Endothelial cell of umbilical vein (primary cell): ENCODE measurements at regions not wholly inside any gene's neighbourhood (a gene's known extent, or its start where the extent isn't known, plus 50 kb on each side); places are given as distances from the start of the nearest gene placed in this dataset.

Experiments
- BruUV-seq: library from RNA; stranded (reverse); fragments of 400-500 nt; replicated peaks from 2 replicates; lab custom pipeline; 2021; lab: Mats Ljungman, UMichigan
- CTCF ChIA-PET: fragments of 300-600, 350-600 bp; sonication (Branson Sonifier 250); formaldehyde crosslinking; loops from one replicate; lab custom pipeline; 2021; ENCODE audit warnings: antibody characterized with exemption, inconsistent platforms; lab: Charles Lee
- POLR2A ChIA-PET: fragments of 300-600, 350-600 bp; sonication (Branson Sonifier 250); formaldehyde crosslinking; loops from one replicate; lab custom pipeline; 2021; ENCODE audit warnings: antibody characterized with exemption, inconsistent platforms; lab: Charles Lee
- DNase-seq: peaks from one replicate; pipeline ENCODE4 v3.0.0-alpha.2; 2011; ENCODE audit warnings: low read depth, low spot score
- FAIRE-seq: peaks from 2 replicates; lab custom pipeline; 2011; peaks lifted over from hg19 to GRCh38; lab: Jason Lieb, UNC
- H2AFZ ChIP-seq: 2 replicates; pipeline ENCODE4 v1.6.0; 2012; ENCODE audit warnings: low read depth, low read length, control low read depth, inconsistent platforms
- H3K27ac ChIP-seq: 2 replicates; pipeline ENCODE4 v1.5.1; 2011; ENCODE audit warnings: low read depth, mild to moderate bottlenecking, control low read depth, low read length, moderate library complexity; ENCODE audit not compliant: insufficient read depth
- H3K27me3 ChIP-seq, 2 experiments: 2 replicates each; pipeline versions ENCODE4 v1.6.0 to v1.6.1; 2011; ENCODE audit warnings: low read length in 2 of 2, mixed read lengths in 1 of 2; ENCODE audit not compliant: control insufficient read depth in 2 of 2, insufficient read depth in 2 of 2
- H3K36me3 ChIP-seq, 2 experiments: 2 replicates in 1 of 2; 3 replicates in 1 of 2; pipeline ENCODE4 v1.5.1; 2011; ENCODE audit warnings: low read length in 2 of 2, mild to moderate bottlenecking in 1 of 2, moderate library complexity in 1 of 2; ENCODE audit not compliant: control insufficient read depth in 2 of 2, insufficient read depth in 2 of 2; ENCODE audit errors: extremely low read depth in 1 of 2
- H3K4me1 ChIP-seq: 3 replicates; pipeline ENCODE4 v1.5.1; 2011; ENCODE audit warnings: mild to moderate bottlenecking, low read length; ENCODE audit not compliant: control insufficient read depth, insufficient read depth; ENCODE audit errors: extremely low read depth
- H3K4me2 ChIP-seq: 2 replicates; pipeline ENCODE4 v1.6.1; 2011; ENCODE audit warnings: low read length, control low read depth, mixed read lengths; ENCODE audit not compliant: insufficient read depth
- H3K4me3 ChIP-seq, 3 experiments: fragments of 200-600 bp in 1 of 3; sonication (generic), shearing (Covaris generic) in 1 of 3; replicated peaks in 1 of 3; 2 replicates each; pipeline ENCODE4 v1.5.1; 2011 to 2016; ENCODE audit warnings: control low read depth in 3 of 3, low read length in 3 of 3, mild to moderate bottlenecking in 2 of 3, inconsistent platforms in 1 of 3, low read depth in 1 of 3, moderate library complexity in 1 of 3; ENCODE audit not compliant: insufficient read depth in 1 of 3
- H3K79me2 ChIP-seq: 2 replicates; pipeline ENCODE4 v1.6.0; 2012; ENCODE audit warnings: low read length, inconsistent platforms; ENCODE audit not compliant: control insufficient read depth, insufficient read depth
- H3K9ac ChIP-seq: replicated peaks from 2 replicates; pipeline ENCODE3; 2011; ENCODE audit warnings: low read length, control low read depth; ENCODE audit not compliant: insufficient read depth; ENCODE audit errors: extremely low read depth
- H3K9me1 ChIP-seq: replicated peaks from 3 replicates; pipeline ENCODE4 v1.6.0; 2011; ENCODE audit warnings: mild to moderate bottlenecking, low read length; ENCODE audit not compliant: control insufficient read depth, insufficient read depth; ENCODE audit errors: extremely low read depth
- H3K9me3 ChIP-seq: replicated peaks from 2 replicates; pipeline ENCODE4 v1.5.1; 2012; ENCODE audit warnings: low read length, inconsistent platforms; ENCODE audit not compliant: control insufficient read depth, insufficient read depth
- H4K20me1 ChIP-seq: replicated peaks from 2 replicates; pipeline ENCODE3; 2011; ENCODE audit warnings: mild to moderate bottlenecking, low read length; ENCODE audit not compliant: control insufficient read depth, insufficient read depth; ENCODE audit errors: extremely low read depth
- CTCF ChIP-seq, 2 donors: IDR thresholded peaks; 1 replicate in 1 of 2; 2 replicates in 1 of 2; pipeline ENCODE4 v1.5.1; 2011; ENCODE audit warnings: low read length in 2 of 2, mild to moderate bottlenecking in 2 of 2, moderate library complexity in 2 of 2, control low read depth in 1 of 2, inconsistent platforms in 1 of 2, low read depth in 1 of 2; ENCODE audit not compliant: insufficient read depth in 1 of 2; ENCODE audit errors: extremely low read depth in 1 of 2
- EZH2 ChIP-seq: IDR thresholded peaks from 2 replicates; pipeline ENCODE4 v1.6.1; 2012; ENCODE audit warnings: borderline replicate concordance, low read depth, mild to moderate bottlenecking, moderate library complexity, low read length, inconsistent platforms; ENCODE audit not compliant: severe bottlenecking
- FOS ChIP-seq: IDR thresholded peaks from 2 replicates; pipeline ENCODE4 v1.6.1; 2011; ENCODE audit warnings: mild to moderate bottlenecking, low read length, moderate library complexity, borderline replicate concordance; ENCODE audit not compliant: insufficient read depth
- JUN ChIP-seq: IDR thresholded peaks from 2 replicates; pipeline ENCODE4 v1.6.1; 2011; ENCODE audit warnings: borderline replicate concordance, low read depth; ENCODE audit not compliant: insufficient read length, insufficient read depth
- MAX ChIP-seq: IDR thresholded peaks from 2 replicates; pipeline ENCODE4 v1.6.1; 2011; ENCODE audit not compliant: insufficient read depth, insufficient read length
- MYC ChIP-seq: IDR thresholded peaks from one replicate; pipeline ENCODE4 v1.6.1; 2011; ENCODE audit warnings: mild to moderate bottlenecking, low read depth, low read length
- POLR2A ChIP-seq: IDR thresholded peaks from 2 replicates; pipeline ENCODE4 v1.6.1; 2012; ENCODE audit warnings: low read depth, mild to moderate bottlenecking, control low read depth, low read length
- POLR2AphosphoS5 ChIP-seq: IDR thresholded peaks from 2 replicates; pipeline ENCODE4 v1.6.1; 2012; ENCODE audit warnings: low read depth, mild to moderate bottlenecking, control low read depth, low read length, moderate library complexity; ENCODE audit not compliant: insufficient read depth
- dilution Hi-C: fragments of 300-500 bp; cut with MboI; formaldehyde crosslinking; loops from one replicate; pipeline ENCODE4 v1.15.0; 2019; ENCODE audit warnings: low sequenced_read_pairs; ENCODE audit not compliant: extremely low pct_ligation_motif_present
- intact Hi-C: fragments of 100-400 bp; cut with micrococcal nuclease; formaldehyde crosslinking; loops from one replicate; pipeline ENCODE4 v1.10.0; 2022

- no peaks in the 10 kb centered on the region for H3K36me3 ChIP-seq
- H3K9ac ChIP-seq, result no peak overlapping the region
- no peaks in the 10 kb centered on the region for H3K9me1 ChIP-seq
- H3K27ac ChIP-seq, result no peak overlapping the region
- ChIA-PET CTCF (no interaction called here), POLR2A (no interaction called here)
- no peaks in the 10 kb centered on the region for H4K20me1 ChIP-seq
- dilution Hi-C loops (no loop called here), intact Hi-C loops (no loop called here)
- H2AFZ ChIP-seq, result no peak overlapping the region
- H3K4me1 ChIP-seq, result no peaks in the 10 kb centered on the region
- no TSS peak for BruUV-seq
- FAIRE-seq, result no peak
- H3K4me2 ChIP-seq, result no peak overlapping the region
- TF ChIP-seq EZH2, result no peak
- no peak for TF ChIP-seq JUN
- TF ChIP-seq POLR2A, result no peak
- no peak for TF ChIP-seq CTCF (IDR thresholded peaks at IDR 0.05; ENCODE audit: extremely low read depth in 1 of 2, insufficient read depth in 1 of 2, low read depth in 1 of 2, low read length in 2 of 2)
- TF ChIP-seq FOS, result no peak
- TF ChIP-seq POLR2AphosphoS5, result no peak
- no peak for TF ChIP-seq MAX
- no peak for TF ChIP-seq MYC
- no peaks in the 10 kb centered on the region for H3K79me2 ChIP-seq
- H3K27me3 ChIP-seq, result no peaks in the 10 kb centered on the region
- H3K4me3 ChIP-seq, result no peak overlapping the region
- no peaks in the 10 kb centered on the region for H3K9me3 ChIP-seq
- DNase-seq, result no peak
Observed at GRCh38 chr11:70779433-70780245, 381.3 kb downstream of the CTTN start.
